Effector memory CD8-positive, alpha-beta T cell (primary cell): ENCODE measurements at regions not wholly inside any gene's neighbourhood (a gene's known extent, or its start where the extent isn't known, plus 50 kb on each side); places are given as distances from the start of the nearest gene placed in this dataset.
"Not testable (repeated sequence)": the region's sequence is repeated elsewhere in the genome, so short reads cannot be mapped to it uniquely, and the experiment has no call there.

ENCODE experiments used
- ATAC-seq: fragments of 150-1000 bp; cut with Tn5 transposase; replicated peaks from 2 replicates; pipeline ENCODE4 v1.10.0; 2021; ENCODE audit warnings: mild to moderate bottlenecking, moderate library complexity
- DNase-seq, 3 experiments: peaks; one replicate each; pipeline ENCODE4 v3.0.0; 2021
- H3K27ac Mint-ChIP-seq, 2 donors: one replicate each; pipeline ENCODE4 v1.8.0; 2022; ENCODE audit warnings: mild to moderate bottlenecking in 2 of 2, mixed read lengths in 2 of 2, moderate library complexity in 2 of 2
- H3K27me3 Mint-ChIP-seq, 2 donors: one replicate each; pipeline ENCODE4 v1.8.0; 2022; ENCODE audit warnings: mixed read lengths in 2 of 2
- H3K36me3 Mint-ChIP-seq: one replicate; pipeline ENCODE4 v1.8.0; 2022; ENCODE audit warnings: mild to moderate bottlenecking, moderate library complexity, mixed read lengths; ENCODE audit not compliant: insufficient read depth
- H3K4me1 Mint-ChIP-seq, 2 donors: one replicate each; pipeline ENCODE4 v1.8.0; 2022; ENCODE audit warnings: low read depth in 2 of 2, mixed read lengths in 2 of 2
- H3K4me3 Mint-ChIP-seq, 2 donors: one replicate each; pipeline ENCODE4 v1.8.0; 2022; ENCODE audit warnings: mild to moderate bottlenecking in 2 of 2, mixed read lengths in 2 of 2, moderate library complexity in 2 of 2
- H3K9me3 Mint-ChIP-seq, 2 donors: one replicate each; pipeline ENCODE4 v1.8.0; 2022; ENCODE audit warnings: mixed read lengths in 2 of 2

- ATAC-seq = no peak
- Mint-ChIP-seq H3K27ac (no peak overlapping the region), H3K27me3 (peaks cover 24 to 26% of the 10 kb centered on the region in 2 donors), H3K36me3 (no peaks in the 10 kb centered on the region), H3K4me1 (no peaks in the 10 kb centered on the region), H3K9me3 (no peaks in the 10 kb centered on the region), H3K4me3 (no peak overlapping the region)
- no peak for DNase-seq
These were observed 65.3 kb downstream of the CUZD1 start for GRCh38 chr10:122780391-122780790.

- Mint-ChIP-seq H3K4me3 (no peak overlapping the region), H3K27ac (no peak overlapping the region), H3K9me3 (no peaks in the 10 kb centered on the region), H3K27me3 (peaks cover 27 to 28% of the 10 kb centered on the region in 2 donors), H3K4me1 (no peaks in the 10 kb centered on the region), H3K36me3 (no peaks in the 10 kb centered on the region)
- no peak for DNase-seq
- no peak for ATAC-seq
These were observed 65.7 kb downstream of the CUZD1 start for GRCh38 chr10:122779924-122780323.

GRCh38 chr10:122777515-122778059, 68.1 kb downstream of the CUZD1 start:
- H3K9me3 Mint-ChIP-seq = no peaks in the 10 kb centered on the region
- H3K27ac Mint-ChIP-seq = no peak overlapping the region
- H3K36me3 Mint-ChIP-seq = no peaks in the 10 kb centered on the region
- no peak for ATAC-seq
- no peaks in the 10 kb centered on the region for H3K4me1 Mint-ChIP-seq
- no peak overlapping the region for H3K4me3 Mint-ChIP-seq
- H3K27me3 Mint-ChIP-seq = peaks cover 28 to 48% of the 10 kb centered on the region in 2 donors
- no peak for DNase-seq

- H3K36me3 Mint-ChIP-seq = no peaks in the 10 kb centered on the region
- H3K27ac Mint-ChIP-seq = no peak overlapping the region
- no peak for ATAC-seq
- peaks cover 40 to 47% of the 10 kb centered on the region in 2 donors for H3K27me3 Mint-ChIP-seq
- H3K4me3 Mint-ChIP-seq = no peak overlapping the region
- no peaks in the 10 kb centered on the region for H3K4me1 Mint-ChIP-seq
- no peak for DNase-seq
- no peaks in the 10 kb centered on the region for H3K9me3 Mint-ChIP-seq
These were observed 71.4 kb downstream of the CUZD1 start for GRCh38 chr10:122774231-122774630.

GRCh38 chr10:122771404-122771803, 71.8 kb upstream of the C10orf120 start:
- H3K36me3 Mint-ChIP-seq, H3K9me3 Mint-ChIP-seq, H3K4me3 Mint-ChIP-seq, DNase-seq, H3K4me1 Mint-ChIP-seq, H3K27ac Mint-ChIP-seq, ATAC-seq: not testable (repeated sequence)
- H3K27me3 Mint-ChIP-seq = peaks cover 64 to 65% of the 10 kb centered on the region in 2 donors

GRCh38 chr10:122768389-122768745, 68.7 kb upstream of the C10orf120 start:
- Mint-ChIP-seq H3K4me3 (no peak overlapping the region), H3K27me3 (peaks cover 39 to 65% of the 10 kb centered on the region in 2 donors), H3K9me3 (no peaks in the 10 kb centered on the region), H3K4me1 (no peaks in the 10 kb centered on the region), H3K27ac (no peak overlapping the region), H3K36me3 (no peaks in the 10 kb centered on the region)
- DNase-seq (no peak), ATAC-seq (no peak)

- DNase-seq (no peak), ATAC-seq (no peak)
- Mint-ChIP-seq H3K36me3 (no peaks in the 10 kb centered on the region), H3K4me1 (no peaks in the 10 kb centered on the region), H3K27me3 (peaks cover 38 to 65% of the 10 kb centered on the region in 2 donors), H3K9me3 (peaks cover 0 to 2% of the 10 kb centered on the region in 2 donors), H3K27ac (no peak overlapping the region), H3K4me3 (no peak overlapping the region)
These were observed 68.2 kb upstream of the C10orf120 start for GRCh38 chr10:122767621-122768388.

- peaks cover 40 to 75% of the 10 kb centered on the region in 2 donors for H3K27me3 Mint-ChIP-seq
- DNase-seq (no peak), ATAC-seq (no peak)
- no peak overlapping the region for H3K27ac Mint-ChIP-seq
- H3K36me3 Mint-ChIP-seq = no peaks in the 10 kb centered on the region
- H3K4me1 Mint-ChIP-seq = no peaks in the 10 kb centered on the region
- no peak overlapping the region for H3K4me3 Mint-ChIP-seq
- peaks cover 2 to 8% of the 10 kb centered on the region in 2 donors for H3K9me3 Mint-ChIP-seq
These were observed 65.8 kb upstream of the C10orf120 start for GRCh38 chr10:122765412-122765811.

- H3K27ac Mint-ChIP-seq = no peak overlapping the region
- no peak overlapping the region for H3K4me3 Mint-ChIP-seq
- ATAC-seq = no peak
- no peaks in the 10 kb centered on the region for H3K4me1 Mint-ChIP-seq
- no peaks in the 10 kb centered on the region for H3K36me3 Mint-ChIP-seq
- no peak for DNase-seq
- H3K27me3 Mint-ChIP-seq = peaks cover 0 to 23% of the 10 kb centered on the region in 2 donors
- H3K9me3 Mint-ChIP-seq = no peaks in the 10 kb centered on the region
These were observed 57.0 kb upstream of the C10orf120 start for GRCh38 chr10:122756656-122757055.

- ATAC-seq (no peak), DNase-seq (no peak)
- peaks cover 0 to 26% of the 10 kb centered on the region in 2 donors for H3K27me3 Mint-ChIP-seq
- H3K4me3 Mint-ChIP-seq = no peak overlapping the region
- H3K4me1 Mint-ChIP-seq = no peaks in the 10 kb centered on the region
- H3K27ac Mint-ChIP-seq = no peak overlapping the region
- H3K9me3 Mint-ChIP-seq = no peaks in the 10 kb centered on the region
- no peaks in the 10 kb centered on the region for H3K36me3 Mint-ChIP-seq
These were observed 55.0 kb upstream of the C10orf120 start for GRCh38 chr10:122754491-122755235.

GRCh38 chr10:122749886-122750285, 50.2 kb upstream of the C10orf120 start:
- H3K4me3 Mint-ChIP-seq = no peak overlapping the region
- DNase-seq (no peak), ATAC-seq (no peak)
- H3K4me1 Mint-ChIP-seq = no peaks in the 10 kb centered on the region
- H3K9me3 Mint-ChIP-seq = no peaks in the 10 kb centered on the region
- H3K27ac Mint-ChIP-seq = no peak overlapping the region
- H3K27me3 Mint-ChIP-seq = peaks cover 6 to 48% of the 10 kb centered on the region in 2 donors
- H3K36me3 Mint-ChIP-seq = no peaks in the 10 kb centered on the region
